NOMO-1 treated with dmso at 0.1 percent for 144 hours (cell line): ENCODE measurements at regions not wholly inside any gene's neighbourhood (a gene's known extent, or its start where the extent isn't known, plus 50 kb on each side); places are given as distances from the start of the nearest gene placed in this dataset.

Source experiments
- DNase-seq: peaks from one replicate; lab custom pipeline; 2025; ENCODE audit not compliant: unreplicated experiment; lab: John Stamatoyannopoulos, UW

DNA sequence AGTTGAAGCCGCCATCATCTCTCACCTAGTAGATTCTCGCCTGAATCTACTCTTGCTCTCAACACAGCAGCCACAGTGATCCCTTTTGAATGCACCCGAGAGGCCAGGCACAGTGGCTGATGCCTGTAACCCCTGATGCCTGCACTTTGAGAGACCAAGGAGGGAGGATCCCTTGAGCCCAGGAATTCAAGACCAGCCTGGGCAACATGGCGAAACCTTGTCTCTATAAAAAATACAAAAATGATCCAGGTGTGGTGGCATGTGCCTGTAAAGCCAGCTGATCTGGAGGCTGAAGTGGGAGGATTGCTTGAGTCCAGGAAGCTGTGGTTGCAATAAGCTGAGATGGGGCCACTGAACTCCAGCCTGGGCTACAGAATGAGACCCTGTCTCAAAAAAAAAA lies 60.3 kb upstream of the EML4 start:
- no peak for DNase-seq

DNA sequence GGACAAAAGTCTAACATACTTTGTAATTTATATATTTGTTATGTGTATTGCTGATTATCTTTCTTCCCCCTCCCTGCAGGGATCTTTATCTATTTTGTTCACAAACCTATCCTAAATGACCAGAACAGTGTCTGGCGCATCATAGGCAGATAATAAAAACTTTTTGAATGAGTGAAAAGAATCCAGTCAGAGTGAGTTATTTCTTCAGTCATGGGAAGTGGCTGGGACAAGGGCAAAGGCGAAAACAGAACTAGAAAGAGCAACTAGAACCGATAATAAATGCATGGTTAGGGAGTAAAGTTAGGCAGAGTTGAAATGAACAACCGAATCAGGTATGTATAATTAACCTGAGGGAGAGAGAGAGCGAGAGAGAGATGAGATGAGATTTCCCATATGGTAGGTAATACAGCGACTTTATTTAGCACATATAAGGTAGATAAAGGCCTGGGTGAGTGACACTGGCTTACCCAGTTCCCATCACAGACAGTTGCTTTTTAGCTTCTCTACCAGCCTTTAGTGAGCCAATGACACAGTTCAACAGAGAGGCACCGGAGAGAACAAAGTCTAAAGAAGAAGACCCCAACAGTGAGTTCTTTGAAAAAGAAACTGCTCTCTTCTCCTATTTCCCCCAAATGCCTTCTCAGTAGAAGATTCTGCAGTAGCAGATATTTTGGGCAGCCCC lies 59.1 kb upstream of the EML4 start:
- no peak for DNase-seq

DNA sequence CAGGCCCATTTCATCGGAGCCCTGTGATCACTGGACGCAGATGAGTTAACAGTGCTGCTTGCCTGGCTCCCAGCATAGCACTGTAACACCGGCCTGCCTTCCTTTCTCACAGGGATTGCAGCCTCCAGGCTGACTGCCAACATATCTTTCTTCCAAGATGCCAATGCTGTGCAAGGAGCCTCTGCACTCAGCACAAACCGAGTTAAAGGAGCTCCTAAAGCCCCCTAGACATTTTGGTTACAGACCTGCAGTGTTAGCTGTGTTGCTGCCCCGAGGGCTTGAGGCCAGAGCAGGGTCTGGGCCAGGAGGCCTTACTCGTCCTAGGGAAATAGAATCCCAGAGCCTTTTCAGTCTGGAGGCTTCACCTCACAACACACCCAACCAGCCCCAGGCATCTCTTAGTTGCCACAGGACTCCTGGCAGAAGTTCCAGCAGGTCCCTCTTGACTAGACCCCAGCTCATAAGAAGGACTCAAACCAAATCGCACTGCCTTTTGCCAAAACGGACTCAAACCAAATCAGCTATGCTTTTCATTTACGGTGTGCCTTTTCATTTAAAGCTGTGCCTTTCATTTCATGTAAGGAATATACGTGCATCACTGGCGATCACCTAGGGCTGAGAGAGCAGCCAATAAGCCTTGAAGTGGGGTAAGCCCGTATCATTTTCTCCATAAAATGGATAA lies 58.4 kb upstream of the EML4 start:
- no peak for DNase-seq

DNA sequence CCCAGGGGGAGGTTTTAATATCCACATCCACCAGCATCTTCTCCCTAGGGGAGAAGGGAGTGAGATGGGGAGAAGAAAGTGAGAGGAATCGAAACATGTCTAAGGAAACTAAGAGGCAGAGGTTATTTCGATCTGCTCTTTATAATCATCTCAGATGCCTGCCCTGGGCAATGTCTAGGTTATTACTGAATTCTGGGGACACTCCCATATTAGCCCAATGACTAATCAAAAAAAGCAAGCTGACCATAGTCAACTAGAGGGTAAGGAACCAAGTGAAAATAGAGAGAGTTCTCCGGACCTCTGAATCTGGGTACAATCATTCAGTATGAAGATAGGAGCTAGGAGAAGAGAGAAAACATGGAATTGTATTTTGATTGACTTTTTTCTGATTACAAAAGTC lies 56.7 kb upstream of the EML4 start:
- no peak for DNase-seq

DNA sequence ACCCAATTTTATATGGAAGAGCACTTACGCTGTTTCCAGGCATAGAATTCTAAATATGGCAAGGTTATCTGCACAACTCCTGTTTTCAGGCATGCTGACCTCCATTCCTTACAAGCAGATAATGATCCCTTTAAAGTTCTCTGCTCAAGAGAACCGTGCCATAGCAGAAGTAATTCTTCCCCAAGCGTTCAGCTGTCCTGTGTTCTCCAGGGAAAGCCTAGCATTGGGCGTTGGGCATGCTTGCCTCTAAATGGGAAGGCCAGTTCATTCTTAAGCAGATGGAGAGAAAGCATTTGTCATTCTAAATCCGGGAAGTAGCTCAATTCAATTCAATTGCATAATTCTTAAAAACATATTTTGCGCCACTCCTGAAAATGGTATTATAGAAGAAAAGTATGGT lies 55.7 kb upstream of the EML4 start:
- no peak for DNase-seq

DNA sequence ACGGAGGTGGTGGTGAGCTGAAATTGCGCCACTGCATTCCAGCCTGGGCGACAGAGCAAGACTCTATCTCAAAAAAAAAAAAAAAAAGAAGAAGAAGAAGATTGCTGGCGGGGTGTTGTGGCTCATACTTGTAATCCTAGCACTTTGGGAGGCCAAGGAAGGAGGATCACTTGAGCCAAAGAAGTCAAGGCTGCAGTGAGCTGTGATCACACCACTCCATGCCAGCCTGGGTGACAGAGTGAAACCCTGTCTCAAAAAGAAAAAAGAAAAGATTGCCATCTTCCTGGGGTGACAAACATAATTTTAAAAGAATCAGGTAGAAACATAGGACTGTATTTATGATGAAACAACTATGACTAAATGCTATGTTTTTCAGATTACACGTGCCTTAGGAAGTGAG lies 55.1 kb upstream of the EML4 start:
- no peak for DNase-seq

DNA sequence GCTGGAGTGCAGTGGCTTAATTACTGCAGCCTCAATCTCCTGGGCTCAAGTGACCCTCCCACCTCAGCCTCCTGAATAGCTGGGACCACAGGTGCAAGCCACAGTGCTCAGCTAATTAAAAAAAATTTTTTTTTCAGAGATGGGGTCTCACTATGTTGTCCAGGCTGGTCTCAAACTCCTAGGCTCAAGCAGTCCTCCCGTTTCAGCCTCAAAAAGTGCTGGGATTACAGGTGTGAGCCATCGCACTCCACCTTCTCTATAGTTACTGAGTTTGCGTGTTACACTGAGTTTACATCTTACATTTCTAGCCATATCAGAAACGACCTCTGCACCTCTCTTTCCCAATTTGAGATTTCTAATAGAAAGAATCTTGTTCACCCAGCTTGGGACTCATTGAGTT lies 53.6 kb upstream of the EML4 start:
- DNase-seq: no peak

DNA sequence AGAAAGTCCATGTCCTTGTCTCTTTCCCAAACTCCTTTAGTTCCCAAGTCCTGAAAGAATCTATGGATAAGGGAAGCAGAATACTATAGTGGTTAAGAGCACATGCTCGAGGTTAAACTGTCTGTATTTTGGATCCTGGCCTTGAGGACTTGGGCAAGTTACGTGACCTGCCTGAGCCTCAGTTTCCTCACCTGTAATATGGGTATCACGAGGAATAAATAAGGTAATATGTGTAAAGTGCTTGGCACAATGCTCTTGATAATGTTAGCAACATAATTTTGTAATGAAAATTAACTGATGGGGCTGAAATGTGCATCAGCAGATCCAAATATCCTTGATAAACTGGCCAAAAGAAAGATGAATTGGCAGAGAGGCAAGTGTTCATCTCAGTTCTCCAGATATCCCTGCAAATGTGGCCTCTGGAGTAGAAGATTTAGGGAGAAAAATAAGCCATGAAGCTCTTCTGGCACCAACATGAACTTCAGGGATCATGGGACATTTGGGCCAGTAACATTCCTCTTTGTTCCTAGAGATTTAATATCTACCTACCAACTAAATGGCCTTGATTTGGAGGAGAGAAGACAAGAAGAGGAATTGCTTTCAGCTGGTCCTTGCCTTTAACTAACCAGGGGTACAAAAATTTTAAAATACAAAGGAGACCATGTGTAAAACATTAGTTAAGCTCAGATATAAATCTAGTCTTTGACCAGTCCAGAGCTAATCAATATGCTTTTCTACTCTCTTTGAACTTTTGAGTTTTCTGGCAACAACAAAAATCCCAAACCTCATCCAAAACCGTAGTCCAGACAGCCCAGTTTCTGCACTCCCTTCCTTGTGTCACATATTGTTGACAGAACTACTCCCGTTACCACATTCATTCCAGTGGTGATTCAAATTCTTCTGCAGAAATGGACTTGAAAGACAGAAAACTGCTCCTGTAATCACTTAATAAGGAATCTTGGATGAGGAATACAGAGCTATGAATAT lies 52.7 kb upstream of the EML4 start:
- no peak for DNase-seq

DNA sequence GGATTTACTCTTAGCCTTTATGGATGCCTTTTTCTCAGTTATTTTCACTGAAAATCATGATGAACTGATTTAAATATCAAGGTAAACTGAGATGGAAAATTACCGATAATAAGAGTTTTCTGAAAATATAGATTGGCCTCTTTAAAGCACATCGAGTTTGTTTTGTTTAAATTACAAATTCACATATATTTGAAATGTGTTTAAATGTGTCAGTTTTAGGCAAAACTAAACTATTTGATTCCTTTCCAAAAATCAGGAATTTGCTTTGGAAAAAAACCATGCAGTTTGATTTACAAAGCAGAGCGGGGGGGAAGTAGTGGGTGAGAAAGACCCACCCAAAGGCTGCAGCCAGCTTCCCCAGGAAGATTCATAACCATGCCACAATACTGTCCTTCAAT lies 52.0 kb upstream of the EML4 start:
- no peak for DNase-seq

DNA sequence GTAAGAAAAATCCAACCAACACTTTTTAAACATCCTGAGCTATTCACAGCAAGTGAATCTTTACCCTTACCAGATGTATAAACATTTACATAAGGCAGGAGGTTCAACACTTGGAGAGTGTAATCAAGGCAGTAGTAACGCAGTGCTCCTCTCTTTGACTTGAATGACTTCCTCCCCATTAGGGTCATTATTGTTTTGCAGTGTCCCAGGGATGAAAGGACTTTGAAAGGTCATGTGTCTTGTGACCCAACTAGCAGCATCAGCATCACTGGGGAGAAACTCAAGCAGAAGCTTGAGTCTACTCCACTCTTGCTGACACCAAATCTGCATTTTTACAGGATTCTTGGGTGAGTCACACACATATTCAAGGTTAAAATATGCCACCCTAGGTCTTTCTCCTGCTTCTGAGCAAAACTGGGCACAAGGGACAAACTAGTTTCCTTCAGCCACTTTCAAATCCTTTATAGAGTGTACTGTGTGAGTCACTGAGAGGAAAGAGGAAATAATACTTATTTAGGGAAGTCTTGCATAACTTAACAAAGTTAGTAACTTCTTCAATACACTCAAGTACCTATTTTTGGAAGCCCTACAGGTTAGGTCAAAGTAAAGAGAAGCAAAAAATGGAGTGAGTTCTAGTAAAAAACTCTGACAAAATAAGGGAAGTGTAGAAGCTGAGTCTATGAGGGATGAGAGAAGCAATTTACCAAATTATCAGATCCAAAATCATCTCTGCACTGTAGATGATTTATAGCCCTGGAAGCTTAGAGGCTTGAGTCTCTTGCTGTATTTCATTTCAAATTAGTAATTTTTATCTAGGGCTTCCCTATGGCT lies 51.0 kb upstream of the EML4 start:
- DNase-seq: peak; percentile 86

DNA sequence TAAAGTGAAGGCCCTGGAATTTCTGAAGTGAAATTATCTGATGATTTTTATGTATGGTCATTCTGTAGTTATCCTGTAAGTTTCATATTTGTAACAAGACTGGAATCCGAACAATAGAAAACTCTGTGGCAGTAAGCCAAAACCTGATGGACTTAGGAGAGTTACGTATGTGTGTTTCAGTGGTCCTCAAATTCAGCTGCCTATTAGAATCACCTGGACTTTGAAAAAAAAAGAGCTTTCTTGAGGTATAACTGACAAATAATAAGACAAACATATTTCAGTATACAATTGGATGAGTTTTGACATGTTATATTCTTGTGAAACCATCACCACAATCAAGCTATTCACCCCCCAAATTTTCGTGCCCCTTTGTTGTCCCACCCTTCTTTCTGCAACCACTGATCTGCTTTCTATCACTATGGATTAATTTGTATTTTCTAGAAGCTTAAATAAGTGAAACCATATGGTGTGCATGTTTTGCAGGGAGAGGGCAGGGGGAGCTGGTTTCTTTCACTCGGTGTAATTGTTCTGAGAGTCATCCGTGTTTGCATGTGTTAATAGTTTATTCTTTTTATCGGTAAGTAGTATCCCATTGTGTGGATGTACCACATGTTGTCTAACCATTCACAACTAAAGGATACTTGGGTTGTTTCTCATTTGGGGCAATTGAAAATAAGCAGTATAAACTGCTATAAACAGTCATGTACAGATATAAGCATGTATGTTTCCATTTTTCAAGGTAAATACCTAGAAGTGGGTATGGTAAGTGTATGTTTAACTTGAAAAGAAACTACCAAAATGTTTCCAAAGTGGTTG lies 50.2 kb upstream of the EML4 start:
- no peak for DNase-seq
